H1 (cell line): ENCODE measurements at regions not wholly inside any gene's neighbourhood (a gene's known extent, or its start where the extent isn't known, plus 50 kb on each side); places are given as distances from the start of the nearest gene placed in this dataset.

Experiments
- CTCF ChIA-PET: fragments of 300-600 bp; sonication (Branson Sonifier 250); formaldehyde crosslinking; loops from one replicate; lab custom pipeline; 2021; ENCODE audit not compliant: partially characterized antibody; lab: Charles Lee
- POLR2A ChIA-PET: fragments of 300-600 bp; sonication (Branson Sonifier 250); formaldehyde crosslinking; loops from one replicate; lab custom pipeline; 2021; ENCODE audit warnings: inconsistent platforms; ENCODE audit not compliant: partially characterized antibody; lab: Charles Lee
- DNase-seq, 2 experiments: peaks; one replicate each; pipeline versions ENCODE4 v3.0.0 to v3.0.0-alpha.2; 2010 to 2022; ENCODE audit warnings: low spot score in 2 of 2, low read depth in 1 of 2, mixed read lengths in 1 of 2
- FAIRE-seq: peaks from 2 replicates; lab custom pipeline; 2011; peaks lifted over from hg19 to GRCh38; lab: Jason Lieb, UNC
- H2AFZ ChIP-seq: 2 replicates; pipeline ENCODE4 v1.8.1; 2012; ENCODE audit warnings: low read length, inconsistent platforms
- H2AK5ac ChIP-seq: 2 replicates; pipeline ENCODE4 v1.6.1; 2013; ENCODE audit warnings: low read depth, low read length
- H2BK120ac ChIP-seq: replicated peaks from 2 replicates; pipeline ENCODE3; 2013; ENCODE audit warnings: low read depth, low read length, inconsistent platforms
- H2BK12ac ChIP-seq: 2 replicates; pipeline ENCODE4 v1.6.1; 2013; ENCODE audit warnings: low read depth, low read length
- H2BK15ac ChIP-seq: 2 replicates; pipeline ENCODE4 v1.6.1; 2013; ENCODE audit warnings: low read length
- H2BK20ac ChIP-seq: 2 replicates; pipeline ENCODE4 v1.6.1; 2013; ENCODE audit warnings: low read length
- H2BK5ac ChIP-seq: 2 replicates; pipeline ENCODE4 v1.6.1; 2013; ENCODE audit warnings: low read depth, low read length
- H3K14ac ChIP-seq: 2 replicates; pipeline ENCODE4 v1.6.1; 2013; ENCODE audit warnings: inconsistent platforms; ENCODE audit not compliant: insufficient read length
- H3K18ac ChIP-seq: 2 replicates; pipeline ENCODE4 v1.6.1; 2013; ENCODE audit warnings: low read length; ENCODE audit errors: extremely low read depth
- H3K23ac ChIP-seq: 2 replicates; pipeline ENCODE4 v1.6.1; 2013; ENCODE audit warnings: inconsistent platforms; ENCODE audit not compliant: insufficient read length
- H3K23me2 ChIP-seq: 2 replicates; pipeline ENCODE4 v1.6.1; 2013; ENCODE audit warnings: low read depth, low read length
- H3K27ac ChIP-seq: 2 replicates; pipeline ENCODE4 v1.6.1; 2011; ENCODE audit warnings: low read depth, low read length, inconsistent platforms
- H3K27me3 ChIP-seq, 4 experiments: replicated peaks in 1 of 4; 1 replicate in 1 of 4; 2 replicates in 3 of 4; pipeline versions ENCODE4 v1.6.1 to v1.8.1; 2011 to 2013; ENCODE audit warnings: low read length in 3 of 4, mild to moderate bottlenecking in 3 of 4, inconsistent platforms in 2 of 4, mixed read lengths in 2 of 4, moderate library complexity in 1 of 4; ENCODE audit not compliant: control insufficient read depth in 3 of 4, insufficient read depth in 3 of 4; ENCODE audit errors: extremely low read depth in 1 of 4
- H3K36me3 ChIP-seq, 4 experiments: 2 replicates each; pipeline versions ENCODE4 v1.6.1 to v1.8.1; 2011 to 2013; ENCODE audit warnings: mild to moderate bottlenecking in 4 of 4, low read length in 3 of 4, moderate library complexity in 2 of 4, control low read depth in 1 of 4, inconsistent platforms in 1 of 4; ENCODE audit not compliant: insufficient read depth in 4 of 4, control insufficient read depth in 2 of 4
- H3K4ac ChIP-seq: replicated peaks from 2 replicates; pipeline ENCODE3; 2013; ENCODE audit warnings: low read length, low read depth, mixed read lengths, inconsistent platforms; ENCODE audit not compliant: insufficient read length
- H3K4me1 ChIP-seq, 4 experiments: replicated peaks in 1 of 4; 1 replicate in 1 of 4; 2 replicates in 3 of 4; pipeline versions ENCODE4 v1.6.1 to v1.8.1; 2011 to 2013; ENCODE audit warnings: low read length in 3 of 4, inconsistent platforms in 2 of 4, mixed read lengths in 1 of 4; ENCODE audit not compliant: insufficient read depth in 4 of 4, control insufficient read depth in 3 of 4
- H3K4me2 ChIP-seq, 2 experiments: 2 replicates each; pipeline versions ENCODE4 v1.6.1 to v1.8.1; 2011 to 2013; ENCODE audit warnings: low read depth in 2 of 2, low read length in 2 of 2, control low read depth in 1 of 2, inconsistent platforms in 1 of 2, mild to moderate bottlenecking in 1 of 2; ENCODE audit not compliant: insufficient read depth in 1 of 2
- H3K4me3 ChIP-seq, 4 experiments: fragments of 200-600, 300-600 bp in 1 of 4; sonication (generic), shearing (Covaris generic), sonication (Bioruptor Twin) in 1 of 4; 2 replicates each; pipeline versions ENCODE4 v1.5.1 to v1.8.1; 2011 to 2016; ENCODE audit warnings: low read length in 4 of 4, low read depth in 3 of 4, control low read depth in 2 of 4, inconsistent platforms in 2 of 4, mild to moderate bottlenecking in 2 of 4, mixed read lengths in 1 of 4, moderate library complexity in 1 of 4; ENCODE audit not compliant: insufficient read depth in 2 of 4; ENCODE audit errors: extremely low read depth in 1 of 4
- H3K56ac ChIP-seq: replicated peaks from 2 replicates; pipeline ENCODE3; 2013; ENCODE audit warnings: low read depth, mild to moderate bottlenecking, mixed read lengths, low read length, inconsistent platforms; ENCODE audit not compliant: insufficient read length
- H3K79me1 ChIP-seq: 2 replicates; pipeline ENCODE4 v1.6.1; 2013; ENCODE audit warnings: low read depth, low read length, control low read depth
- H3K79me2 ChIP-seq, 2 experiments: 2 replicates each; pipeline versions ENCODE4 v1.6.1 to v1.8.1; 2012 to 2013; ENCODE audit warnings: low read length in 2 of 2, mild to moderate bottlenecking in 2 of 2, inconsistent platforms in 1 of 2; ENCODE audit not compliant: insufficient read depth in 2 of 2, control insufficient read depth in 1 of 2
- H3K9ac ChIP-seq, 4 experiments: replicated peaks in 1 of 4; 1 replicate in 1 of 4; 2 replicates in 3 of 4; pipeline versions ENCODE4 v1.6.1 to v1.8.1; 2011 to 2013; ENCODE audit warnings: low read depth in 3 of 4, low read length in 3 of 4, control low read depth in 2 of 4, mild to moderate bottlenecking in 2 of 4, moderate library complexity in 2 of 4, inconsistent platforms in 1 of 4; ENCODE audit errors: extremely low read depth in 1 of 4
- H3K9me3 ChIP-seq, 2 experiments: 2 replicates each; pipeline versions ENCODE4 v1.6.1 to v1.8.1; 2012 to 2013; ENCODE audit warnings: mild to moderate bottlenecking in 2 of 2, moderate library complexity in 2 of 2, control low read depth in 1 of 2, inconsistent platforms in 1 of 2, low read depth in 1 of 2, low read length in 1 of 2, mixed read lengths in 1 of 2; ENCODE audit not compliant: insufficient read depth in 2 of 2
- H4K20me1 ChIP-seq, 2 experiments: replicated peaks in 1 of 2; 2 replicates each; pipeline versions ENCODE3 to v1.8.1; 2011 to 2013; ENCODE audit warnings: inconsistent platforms in 2 of 2, low read length in 2 of 2, mild to moderate bottlenecking in 1 of 2; ENCODE audit not compliant: insufficient read depth in 2 of 2, control insufficient read depth in 1 of 2
- H4K5ac ChIP-seq: 2 replicates; pipeline ENCODE4 v1.6.1; 2013; ENCODE audit warnings: low read length, low read depth, mixed read lengths, inconsistent platforms; ENCODE audit not compliant: insufficient read length
- H4K8ac ChIP-seq: 2 replicates; pipeline ENCODE4 v1.8.0; 2013; ENCODE audit warnings: mild to moderate bottlenecking, moderate library complexity, low read length, inconsistent platforms; ENCODE audit not compliant: insufficient read depth; ENCODE audit errors: extremely low read depth
- H4K91ac ChIP-seq: replicated peaks from 2 replicates; pipeline ENCODE3; 2013; ENCODE audit warnings: low read length, mixed read lengths, inconsistent platforms; ENCODE audit not compliant: insufficient read length
- KDM1A ChIP-seq: fragments of 200-600, 300-600 bp; sonication (generic); IDR thresholded peaks from 2 replicates; pipeline ENCODE4 v1.7.1; 2016; ENCODE audit warnings: mild to moderate bottlenecking, low read length, borderline replicate concordance
- NANOG ChIP-seq: IDR thresholded peaks from 2 replicates; pipeline ENCODE4 v1.6.1; 2011; ENCODE audit warnings: low read length, low read depth, mild to moderate bottlenecking, inconsistent platforms; ENCODE audit not compliant: insufficient read depth, poor library complexity, severe bottlenecking
- RAD21 ChIP-seq, 2 experiments: IDR thresholded peaks in 1 of 2; conservative IDR thresholded peaks in 1 of 2; 2 replicates each; pipeline ENCODE4 v1.6.1; 2011; ENCODE audit warnings: low read depth in 2 of 2, low read length in 2 of 2, improper control_type of control experiment in 1 of 2, inconsistent platforms in 1 of 2, mild to moderate bottlenecking in 1 of 2, moderate library complexity in 1 of 2
- TAF7 ChIP-seq: optimal IDR thresholded peaks from 2 replicates; pipeline ENCODE3; 2011; ENCODE audit warnings: low read depth, mild to moderate bottlenecking, inconsistent platforms, low read length, moderate library complexity, borderline replicate concordance
- USF2 ChIP-seq: IDR thresholded peaks from 2 replicates; pipeline ENCODE4 v1.6.1; 2011; ENCODE audit warnings: low read length, improper control_type of control experiment

- no peak overlapping the region for H2AK5ac ChIP-seq
- no peak overlapping the region for H3K27ac ChIP-seq
- H3K18ac ChIP-seq: no peak overlapping the region
- no peak overlapping the region for H2BK5ac ChIP-seq
- ChIA-PET POLR2A (no interaction called here), CTCF (interaction anchor here (1.0 to 1.6 kb wide), 4 partner anchors 13 to 269 kb away, joined by 3 to 5 read pairs (median 4); no protein-coding TSS in a partner anchor)
- H2BK20ac ChIP-seq: no peak overlapping the region
- no peak overlapping the region for H2AFZ ChIP-seq
- no peak overlapping the region for H4K91ac ChIP-seq
- TF ChIP-seq NANOG (no peak), RAD21 (IDR thresholded peaks at IDR 0.05 in 1 of 2, conservative IDR thresholded peaks at IDR 0.05 in 1 of 2; ENCODE audit: low read depth in 2 of 2, low read length in 2 of 2) (peak in 1 of 2 experiments; percentile 32; a peak in 2 of 4 replicates), USF2 (no peak), KDM1A (peak; percentile 92; the same call in 1 of the 2 replicates), TAF7 (no peak)
- FAIRE-seq: no peak
- H4K5ac ChIP-seq: no peak overlapping the region
- H3K9ac ChIP-seq: no peak overlapping the region
- H4K8ac ChIP-seq: no peak overlapping the region
- no peak overlapping the region for H2BK12ac ChIP-seq
- no peaks in the 10 kb centered on the region for H3K4me1 ChIP-seq
- H4K20me1 ChIP-seq: no peaks in the 10 kb centered on the region
- no peak overlapping the region for H3K14ac ChIP-seq
- no peak for DNase-seq
- no peaks in the 10 kb centered on the region for H3K27me3 ChIP-seq
- no peaks in the 10 kb centered on the region for H3K79me1 ChIP-seq
- no peak overlapping the region for H2BK15ac ChIP-seq
- no peak overlapping the region for H3K4me2 ChIP-seq
- no peaks in the 10 kb centered on the region for H3K9me3 ChIP-seq
- no peaks in the 10 kb centered on the region; the same call in 1 of the 2 replicates for H3K23me2 ChIP-seq
- H3K36me3 ChIP-seq: no peaks in the 10 kb centered on the region; a peak in 1 of 8 replicates
- H2BK120ac ChIP-seq: no peak overlapping the region
- H3K4ac ChIP-seq: no peak overlapping the region
- no peaks in the 10 kb centered on the region for H3K79me2 ChIP-seq
- no peak overlapping the region for H3K4me3 ChIP-seq
- H3K23ac ChIP-seq: no peak overlapping the region
- no peak overlapping the region for H3K56ac ChIP-seq
Measured at GRCh38 chr6:40249935-40250334, 315.7 kb upstream of the MOCS1 start.
